K562 (cell line): ENCODE measurements at regions not wholly inside any gene's neighbourhood (a gene's known extent, or its start where the extent isn't known, plus 50 kb on each side); places are given as distances from the start of the nearest gene placed in this dataset.

Experiments
- BRD9 ChIP-seq: fragments of 450-650 bp; IDR thresholded peaks from 2 replicates; pipeline ENCODE4 v1.6.1; 2018; ENCODE audit warnings: low read depth; ENCODE audit not compliant: partially characterized antibody
- ELF1 ChIP-seq: fragments of 200-800 bp; sonication (Bioruptor generic); IDR thresholded peaks from 2 replicates; pipeline ENCODE4 v1.6.1; 2016; ENCODE audit warnings: missing genetic modification characterization, missing compliant biosample characterization
- KDM1A ChIP-seq, 2 experiments: fragments of 450-650 bp; IDR thresholded peaks; 2 replicates each; pipeline ENCODE4 v1.6.1; 2016; ENCODE audit warnings: mild to moderate bottlenecking in 2 of 2
- MTA3 ChIP-seq: fragments of 450-650 bp; formaldehyde crosslinking; IDR thresholded peaks from 2 replicates; pipeline ENCODE4 v1.6.1; 2017; ENCODE audit warnings: mild to moderate bottlenecking, borderline replicate concordance
- POLR2A ChIP-seq: fragments of 450-650 bp; conservative IDR thresholded peaks from 2 replicates; pipeline ENCODE4 v1.6.1; 2016
- POLR2AphosphoS5 ChIP-seq: IDR thresholded peaks from 2 replicates; pipeline ENCODE4 v1.6.1; 2011; ENCODE audit warnings: mild to moderate bottlenecking, low read depth, low read length, moderate library complexity; ENCODE audit not compliant: control insufficient read depth, insufficient read depth
- SAP30 ChIP-seq: fragments of 200-600 bp; sonication (generic); IDR thresholded peaks from 2 replicates; pipeline ENCODE4 v1.6.1; 2012; ENCODE audit warnings: borderline replicate concordance, low read depth, mild to moderate bottlenecking, moderate library complexity, low read length, control low read depth, inconsistent platforms; ENCODE audit not compliant: insufficient read depth, poor library complexity, severe bottlenecking
- ZC3H4 ChIP-seq: sonication (generic); formaldehyde crosslinking; IDR thresholded peaks from 2 replicates; pipeline ENCODE4 v1.9.0; 2021; ENCODE audit warnings: missing genetic modification reagents, borderline replicate concordance
- TF ChIP-seq, protein P1 (sequence below), 3 experiments: IDR thresholded peaks in 2 of 3; conservative IDR thresholded peaks in 1 of 3; 2 replicates each; pipeline ENCODE4 v1.5.1; 2011 to 2012; ENCODE audit warnings: low read length in 3 of 3, mild to moderate bottlenecking in 3 of 3, control low read depth in 2 of 3, improper control_type of control experiment in 1 of 3, inconsistent platforms in 1 of 3, low read depth in 1 of 3, mixed read lengths in 1 of 3, moderate library complexity in 1 of 3; ENCODE audit not compliant: insufficient read depth in 2 of 3

DNA sequence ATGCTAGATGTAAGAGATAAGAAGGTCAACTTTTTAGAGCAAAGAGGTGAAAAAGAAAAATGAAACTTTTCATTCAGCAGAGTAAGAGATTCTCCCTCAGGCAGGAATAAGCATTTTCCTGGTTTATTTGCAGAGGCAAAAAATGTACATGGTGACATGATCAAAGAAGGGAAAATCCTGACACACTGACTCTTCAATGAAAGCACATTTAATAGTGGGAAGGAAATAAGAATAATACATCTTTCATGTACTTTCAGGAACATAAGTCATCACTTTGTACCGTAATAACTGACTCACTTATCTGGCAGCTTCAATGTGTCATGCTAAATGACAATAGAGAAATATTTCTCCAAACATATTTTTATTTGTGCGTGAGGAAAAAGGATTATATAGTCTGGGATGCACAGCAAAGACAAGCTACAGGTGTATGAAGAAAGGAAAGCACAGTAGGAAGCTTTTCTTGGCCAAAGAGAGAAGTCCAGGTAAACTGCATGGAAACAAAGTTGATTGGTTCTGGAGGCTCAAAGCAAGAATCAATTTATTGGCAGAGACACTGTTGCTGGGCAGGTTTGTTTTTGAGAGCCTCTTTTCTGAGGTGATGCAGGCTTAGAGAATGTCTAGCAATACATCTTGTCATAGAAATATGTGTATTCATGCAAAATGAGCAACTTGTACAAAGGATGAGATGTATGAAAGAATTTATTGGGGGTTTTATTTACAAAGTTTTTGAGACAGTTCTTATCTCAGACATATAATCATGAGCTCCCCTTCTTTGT is 1409.0 kb downstream of the PLA2G4A start:
- TF ChIP-seq ZC3H4 (CRISPR knock-in tag) (no peak), BRD9 (no peak), KDM1A (IDR thresholded peaks at IDR 0.05) (no peak), SAP30 (no peak), MTA3 (no peak), POLR2A (no peak), POLR2AphosphoS5 (no peak), ELF1 (no peak)
- TF ChIP-seq, protein P1, sequence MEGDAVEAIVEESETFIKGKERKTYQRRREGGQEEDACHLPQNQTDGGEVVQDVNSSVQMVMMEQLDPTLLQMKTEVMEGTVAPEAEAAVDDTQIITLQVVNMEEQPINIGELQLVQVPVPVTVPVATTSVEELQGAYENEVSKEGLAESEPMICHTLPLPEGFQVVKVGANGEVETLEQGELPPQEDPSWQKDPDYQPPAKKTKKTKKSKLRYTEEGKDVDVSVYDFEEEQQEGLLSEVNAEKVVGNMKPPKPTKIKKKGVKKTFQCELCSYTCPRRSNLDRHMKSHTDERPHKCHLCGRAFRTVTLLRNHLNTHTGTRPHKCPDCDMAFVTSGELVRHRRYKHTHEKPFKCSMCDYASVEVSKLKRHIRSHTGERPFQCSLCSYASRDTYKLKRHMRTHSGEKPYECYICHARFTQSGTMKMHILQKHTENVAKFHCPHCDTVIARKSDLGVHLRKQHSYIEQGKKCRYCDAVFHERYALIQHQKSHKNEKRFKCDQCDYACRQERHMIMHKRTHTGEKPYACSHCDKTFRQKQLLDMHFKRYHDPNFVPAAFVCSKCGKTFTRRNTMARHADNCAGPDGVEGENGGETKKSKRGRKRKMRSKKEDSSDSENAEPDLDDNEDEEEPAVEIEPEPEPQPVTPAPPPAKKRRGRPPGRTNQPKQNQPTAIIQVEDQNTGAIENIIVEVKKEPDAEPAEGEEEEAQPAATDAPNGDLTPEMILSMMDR (IDR thresholded peaks at IDR 0.05 in 2 of 3, conservative IDR thresholded peaks at IDR 0.05 in 1 of 3; ENCODE audit: insufficient read depth in 2 of 3, low read depth in 1 of 3, low read length in 3 of 3), result no peak
